ENCODE measurements at regions not wholly inside any gene's neighbourhood (a gene's known extent, or its start where the extent isn't known, plus 50 kb on each side); places are given as distances from the start of the nearest gene placed in this dataset.

GRCh38 chr2:18907508-18907907, 318.1 kb upstream of the NT5C1B start:
- no peak for TF ChIP-seq PREB (CRISPR knock-in tag; IDR thresholded peaks at IDR 0.05)
- TF ChIP-seq XRCC5 (optimal IDR thresholded peaks at IDR 0.05; ENCODE audit: low read length) = no peak
- TF ChIP-seq REST (IDR thresholded peaks at IDR 0.05; ENCODE audit: borderline replicate concordance in 1 of 2, low read depth in 1 of 2, low read length in 2 of 2) = no peak
- TF ChIP-seq ESRRA (CRISPR knock-in tag; IDR thresholded peaks at IDR 0.05; ENCODE audit: low read depth) = no peak
- no peak for TF ChIP-seq EZH2 (conservative IDR thresholded peaks at IDR 0.05; ENCODE audit: low read depth, low read length)
- no peak for TF ChIP-seq NFE2L1 (CRISPR knock-in tag; IDR thresholded peaks at IDR 0.05; ENCODE audit: borderline replicate concordance)
- TF ChIP-seq POLR2AphosphoS5 (IDR thresholded peaks at IDR 0.05; ENCODE audit: low read depth, low read length) = no peak
- no peak for TF ChIP-seq RNF219 (CRISPR knock-in tag; IDR thresholded peaks at IDR 0.05)
- no peak for TF ChIP-seq MAX (IDR thresholded peaks at IDR 0.05)
- no peak for TF ChIP-seq TBL1XR1 (IDR thresholded peaks at IDR 0.05; ENCODE audit: borderline replicate concordance, low read length, partially characterized antibody)
- TF ChIP-seq CAMTA2 (CRISPR knock-in tag; IDR thresholded peaks at IDR 0.05; ENCODE audit: borderline replicate concordance) = no peak
- TF ChIP-seq ZBTB21 (CRISPR knock-in tag; IDR thresholded peaks at IDR 0.05) = no peak
- no peak for TF ChIP-seq ZNF431 (CRISPR knock-in tag; IDR thresholded peaks at IDR 0.05; ENCODE audit: borderline replicate concordance, low read depth)
